IgD-negative memory B cell (primary cell): ENCODE measurements at regions not wholly inside any gene's neighbourhood (a gene's known extent, or its start where the extent isn't known, plus 50 kb on each side); places are given as distances from the start of the nearest gene placed in this dataset.

Source experiments
- H3K27ac Mint-ChIP-seq, 3 donors: one replicate each; pipeline ENCODE4 v1.8.0; 2020 to 2022; ENCODE audit warnings: mild to moderate bottlenecking in 3 of 3, mixed read lengths in 3 of 3, moderate library complexity in 1 of 3
- H3K27me3 Mint-ChIP-seq: one replicate; pipeline ENCODE4 v1.8.0; 2021; ENCODE audit warnings: mixed read lengths
- H3K36me3 Mint-ChIP-seq: one replicate; pipeline ENCODE4 v1.8.0; 2020; ENCODE audit warnings: mild to moderate bottlenecking, mixed read lengths
- H3K4me1 Mint-ChIP-seq, 3 donors: one replicate each; pipeline ENCODE4 v1.8.0; 2020 to 2022; ENCODE audit warnings: mixed read lengths in 3 of 3, mild to moderate bottlenecking in 1 of 3
- H3K4me3 Mint-ChIP-seq, 4 donors: one replicate each; pipeline ENCODE4 v1.8.0; 2020 to 2022; ENCODE audit warnings: mild to moderate bottlenecking in 4 of 4, mixed read lengths in 4 of 4, moderate library complexity in 3 of 4
- H3K9me3 Mint-ChIP-seq, 3 donors: one replicate each; pipeline ENCODE4 v1.8.0; 2020 to 2021; ENCODE audit warnings: mixed read lengths in 3 of 3, mild to moderate bottlenecking in 1 of 3

GRCh38 chr14:65824978-65825299, 412.4 kb downstream of the FUT8 start:
- Mint-ChIP-seq H3K4me3 (no peak overlapping the region), H3K9me3 (no peaks in the 10 kb centered on the region), H3K27me3 (no peaks in the 10 kb centered on the region), H3K36me3 (peaks cover 3% of the 10 kb centered on the region), H3K27ac (no peak overlapping the region), H3K4me1 (peaks cover 0 to 3% (median 3%) of the 10 kb centered on the region in 3 donors)

GRCh38 chr14:65826946-65827345, 414.4 kb downstream of the FUT8 start:
- Mint-ChIP-seq H3K36me3 (peaks cover 3% of the 10 kb centered on the region), H3K27ac (no peak overlapping the region), H3K27me3 (no peaks in the 10 kb centered on the region), H3K4me1 (peaks cover 0 to 3% (median 3%) of the 10 kb centered on the region in 3 donors), H3K4me3 (no peak overlapping the region), H3K9me3 (peaks cover 0 to 2% (median 2%) of the 10 kb centered on the region in 3 donors)

GRCh38 chr14:65827520-65827919, 415.0 kb downstream of the FUT8 start:
- peaks cover 3% of the 10 kb centered on the region for H3K36me3 Mint-ChIP-seq
- peaks cover 0 to 3% (median 3%) of the 10 kb centered on the region in 3 donors for H3K4me1 Mint-ChIP-seq
- no peaks in the 10 kb centered on the region for H3K27me3 Mint-ChIP-seq
- peaks cover 0 to 2% (median 2%) of the 10 kb centered on the region in 3 donors for H3K9me3 Mint-ChIP-seq
- H3K27ac Mint-ChIP-seq: no peak overlapping the region
- peak overlapping the region in 1 of 4 donors; percentile 59 for H3K4me3 Mint-ChIP-seq

- H3K4me1 Mint-ChIP-seq: peaks cover 0 to 3% (median 3%) of the 10 kb centered on the region in 3 donors
- H3K36me3 Mint-ChIP-seq: peaks cover 3% of the 10 kb centered on the region
- H3K4me3 Mint-ChIP-seq: no peak overlapping the region
- H3K9me3 Mint-ChIP-seq: peaks cover 0 to 2% (median 2%) of the 10 kb centered on the region in 3 donors
- H3K27ac Mint-ChIP-seq: no peak overlapping the region
- H3K27me3 Mint-ChIP-seq: no peaks in the 10 kb centered on the region
Measured at GRCh38 chr14:65828396-65828795, 415.9 kb downstream of the FUT8 start.

GRCh38 chr14:65832431-65833266, 420.1 kb downstream of the FUT8 start:
- Mint-ChIP-seq H3K9me3 (peaks cover 0 to 2% (median 2%) of the 10 kb centered on the region in 3 donors), H3K27me3 (peaks cover 2% of the 10 kb centered on the region), H3K4me3 (no peak overlapping the region), H3K36me3 (peaks cover 5% of the 10 kb centered on the region), H3K27ac (no peak overlapping the region), H3K4me1 (peaks cover 0 to 2% (median 2%) of the 10 kb centered on the region in 3 donors)

GRCh38 chr14:65833267-65833880, 420.8 kb downstream of the FUT8 start:
- Mint-ChIP-seq H3K27ac (no peak overlapping the region), H3K36me3 (peaks cover 4% of the 10 kb centered on the region), H3K4me1 (peaks cover 0 to 2% (median 2%) of the 10 kb centered on the region in 3 donors), H3K9me3 (peaks cover 0 to 2% (median 2%) of the 10 kb centered on the region in 3 donors), H3K4me3 (no peak overlapping the region), H3K27me3 (peaks cover 2% of the 10 kb centered on the region)

GRCh38 chr14:65834051-65834450, 421.5 kb downstream of the FUT8 start:
- H3K4me3 Mint-ChIP-seq: no peak overlapping the region
- peaks cover 5% of the 10 kb centered on the region for H3K27me3 Mint-ChIP-seq
- H3K27ac Mint-ChIP-seq: no peak overlapping the region
- H3K4me1 Mint-ChIP-seq: peaks cover 0 to 2% (median 2%) of the 10 kb centered on the region in 3 donors
- H3K36me3 Mint-ChIP-seq: peaks cover 4% of the 10 kb centered on the region
- peaks cover 0 to 4% (median 2%) of the 10 kb centered on the region in 3 donors for H3K9me3 Mint-ChIP-seq

- H3K36me3 Mint-ChIP-seq: peaks cover 4% of the 10 kb centered on the region
- H3K4me1 Mint-ChIP-seq: peaks cover 0 to 2% (median 2%) of the 10 kb centered on the region in 3 donors
- H3K9me3 Mint-ChIP-seq: peaks cover 0 to 4% (median 2%) of the 10 kb centered on the region in 3 donors
- H3K27me3 Mint-ChIP-seq: peaks cover 5% of the 10 kb centered on the region
- H3K4me3 Mint-ChIP-seq: no peak overlapping the region
- peak overlapping the region in 1 of 3 donors; percentile 41 for H3K27ac Mint-ChIP-seq
Measured at GRCh38 chr14:65834812-65835211, 422.3 kb downstream of the FUT8 start.

- Mint-ChIP-seq H3K36me3 (peaks cover 4% of the 10 kb centered on the region), H3K27me3 (peaks cover 6% of the 10 kb centered on the region), H3K27ac (no peak overlapping the region), H3K9me3 (peaks cover 0 to 4% (median 0%) of the 10 kb centered on the region in 3 donors), H3K4me1 (peaks cover 0 to 2% (median 2%) of the 10 kb centered on the region in 3 donors), H3K4me3 (no peak overlapping the region)
Measured at GRCh38 chr14:65835501-65835900, 423.0 kb downstream of the FUT8 start.

GRCh38 chr14:65838565-65838964, 426.0 kb downstream of the FUT8 start:
- H3K4me3 Mint-ChIP-seq: no peak overlapping the region

GRCh38 chr14:65840118-65840751, 427.7 kb downstream of the FUT8 start:
- H3K4me3 Mint-ChIP-seq: no peak overlapping the region
- H3K9me3 Mint-ChIP-seq: peaks cover 0 to 4% (median 0%) of the 10 kb centered on the region in 3 donors
- no peak overlapping the region for H3K27ac Mint-ChIP-seq
- H3K4me1 Mint-ChIP-seq: no peaks in the 10 kb centered on the region
- peaks cover 6% of the 10 kb centered on the region for H3K36me3 Mint-ChIP-seq
- peaks cover 13% of the 10 kb centered on the region for H3K27me3 Mint-ChIP-seq

More at GRCh38 chr14:65838565-65838964, 426.0 kb downstream of the FUT8 start:
- Mint-ChIP-seq H3K9me3 (peaks cover 0 to 4% (median 0%) of the 10 kb centered on the region in 3 donors), H3K4me1 (peaks cover 0 to 2% (median under 1%) of the 10 kb centered on the region in 3 donors), H3K36me3 (peaks cover 4% of the 10 kb centered on the region), H3K27ac (no peak overlapping the region), H3K27me3 (peaks cover 13% of the 10 kb centered on the region)

- peaks cover 13% of the 10 kb centered on the region for H3K27me3 Mint-ChIP-seq
- no peak overlapping the region for H3K4me3 Mint-ChIP-seq
- H3K9me3 Mint-ChIP-seq: peaks cover 0 to 4% (median 0%) of the 10 kb centered on the region in 3 donors
- no peak overlapping the region for H3K27ac Mint-ChIP-seq
- no peaks in the 10 kb centered on the region for H3K4me1 Mint-ChIP-seq
- peaks cover 6% of the 10 kb centered on the region for H3K36me3 Mint-ChIP-seq
Measured at GRCh38 chr14:65840786-65841185, 428.3 kb downstream of the FUT8 start.

GRCh38 chr14:65846196-65846868, 433.8 kb downstream of the FUT8 start:
- Mint-ChIP-seq H3K27ac (peak overlapping the region; percentile 21 to 76 (median 56)), H3K4me1 (peaks cover 13 to 25% (median 17%) of the 10 kb centered on the region in 3 donors), H3K4me3 (peak overlapping the region in 2 of 4 donors; percentile 73 to 78), H3K36me3 (peaks cover 2% of the 10 kb centered on the region), H3K27me3 (peaks cover 3% of the 10 kb centered on the region), H3K9me3 (peaks cover 0 to 2% (median 0%) of the 10 kb centered on the region in 3 donors)

- Mint-ChIP-seq H3K9me3 (peaks cover 0 to 2% (median 0%) of the 10 kb centered on the region in 3 donors), H3K27me3 (peaks cover 2% of the 10 kb centered on the region), H3K4me3 (peak overlapping the region in 3 of 4 donors; percentile 55 to 78 (median 73)), H3K36me3 (peaks cover 2% of the 10 kb centered on the region), H3K27ac (peak overlapping the region; percentile 21 to 76 (median 56)), H3K4me1 (peaks cover 13 to 25% (median 17%) of the 10 kb centered on the region in 3 donors)
Measured at GRCh38 chr14:65847075-65847847, 434.7 kb downstream of the FUT8 start.
